HG03460 (cell line): ENCODE measurements at regions not wholly inside any gene's neighbourhood (a gene's known extent, or its start where the extent isn't known, plus 50 kb on each side); places are given as distances from the start of the nearest gene placed in this dataset.
"Not testable (repeated sequence)": the region's sequence is repeated elsewhere in the genome, so short reads cannot be mapped to it uniquely, and the experiment has no call there.

Experiments used
- ATAC-seq: cut with Tn5 transposase; IDR thresholded peaks from one replicate; pipeline ENCODE4 v1.9.1; 2021; ENCODE audit not compliant: unreplicated experiment

- ATAC-seq = not testable (repeated sequence)
These were observed 779.3 kb downstream of the RNF144A start for GRCh38 chr2:7696556-7696955.

DNA sequence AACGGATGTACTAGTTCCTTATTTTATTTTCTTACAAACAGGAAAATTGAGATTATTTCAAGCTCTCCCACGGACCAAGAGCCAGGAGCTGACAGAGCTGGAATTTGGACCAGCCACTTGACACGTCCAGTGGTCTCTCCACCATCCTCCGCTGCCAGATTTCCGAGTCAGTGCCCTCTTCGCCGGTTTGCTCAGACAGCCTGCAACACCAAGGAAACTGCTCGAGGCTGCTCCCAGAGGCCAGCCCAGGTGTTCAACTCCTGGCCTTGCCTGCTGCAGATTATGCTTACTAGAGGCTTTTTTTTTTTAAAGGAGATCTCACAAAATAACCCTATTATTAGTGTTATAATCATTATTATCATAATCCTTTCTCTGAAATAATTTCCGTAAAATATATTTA lies 779.8 kb downstream of the RNF144A start:
- ATAC-seq = no peak

DNA sequence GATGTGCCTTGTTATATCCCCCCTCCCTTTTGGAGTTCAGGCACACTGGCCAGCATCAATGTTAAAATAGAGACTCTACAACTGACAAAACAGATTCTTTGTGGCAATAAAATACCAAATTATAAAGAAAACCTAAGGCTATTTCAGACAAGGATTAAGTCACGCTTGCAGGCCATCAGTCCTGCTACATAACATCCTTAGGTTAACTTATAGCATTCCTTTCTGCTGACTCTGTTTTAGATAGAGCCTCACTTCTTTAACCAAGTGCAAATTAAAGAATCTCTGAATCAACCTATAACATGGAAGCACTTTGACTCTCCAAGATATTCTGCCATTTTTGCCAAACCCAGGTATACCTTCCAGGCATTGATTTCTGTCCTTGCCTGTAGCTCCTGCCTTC lies 784.6 kb downstream of the RNF144A start:
- no peak for ATAC-seq

DNA sequence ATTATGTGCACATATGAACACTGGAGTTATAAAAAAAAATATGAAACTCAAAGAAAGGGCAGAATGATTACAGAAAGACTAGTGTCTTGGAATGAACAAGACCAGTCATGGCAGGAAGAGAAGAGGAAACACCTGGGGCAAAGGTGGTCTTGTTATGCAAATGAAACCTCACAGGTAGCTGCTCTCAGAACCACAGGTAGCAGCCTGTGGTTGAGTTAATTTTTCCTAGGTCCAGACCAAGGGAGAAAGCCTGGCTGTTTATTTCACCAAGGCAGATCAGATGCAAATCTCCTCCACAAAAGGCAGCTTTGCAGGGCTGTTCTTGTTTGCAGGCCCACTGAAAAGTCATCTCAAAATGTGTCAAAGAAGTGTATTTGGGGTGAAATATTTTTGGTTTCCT lies 785.8 kb downstream of the RNF144A start:
- no peak for ATAC-seq

- ATAC-seq = no peak
These were observed 786.4 kb downstream of the RNF144A start for GRCh38 chr2:7703543-7704144.

- no peak for ATAC-seq
These were observed 787.2 kb downstream of the RNF144A start for GRCh38 chr2:7704296-7704865.

DNA sequence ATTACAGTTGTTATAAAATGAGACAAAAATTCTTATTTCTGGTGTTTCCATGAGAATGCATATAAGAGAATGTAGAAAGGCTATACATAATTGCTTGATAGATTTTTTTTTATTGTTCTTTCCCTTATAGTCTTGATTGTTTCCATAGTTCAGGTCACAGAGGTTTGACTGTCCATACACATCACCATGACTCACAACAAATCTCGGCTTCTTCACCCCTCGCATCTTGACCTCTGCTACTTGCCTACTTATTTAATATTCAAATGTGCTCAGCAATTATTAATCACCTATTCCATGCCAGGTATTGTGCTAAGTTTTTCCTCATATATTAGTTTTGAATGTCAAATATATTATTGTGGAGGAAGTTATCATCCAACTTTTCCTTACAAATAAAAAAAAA lies 789.6 kb downstream of the RNF144A start:
- no peak for ATAC-seq

DNA sequence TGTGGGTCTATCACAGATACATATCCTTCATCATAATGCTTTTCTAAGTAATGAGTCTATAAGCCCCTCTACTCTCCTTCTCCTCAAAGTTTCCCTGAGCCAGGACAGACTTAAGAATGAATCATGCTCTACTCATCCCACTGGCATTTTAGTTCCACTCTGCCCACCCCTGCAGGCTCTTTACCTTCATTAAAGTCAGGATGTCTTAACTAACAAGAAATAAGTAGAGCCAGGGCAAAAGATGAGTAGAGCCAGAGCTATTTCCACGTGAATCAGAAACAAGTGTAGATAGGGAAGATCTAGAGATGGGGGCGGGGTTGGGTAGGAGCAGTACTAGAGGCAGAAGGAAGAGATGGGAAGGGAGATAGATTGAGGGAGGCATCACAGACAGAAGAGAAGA lies 790.5 kb downstream of the RNF144A start:
- ATAC-seq = no peak

GRCh38 chr2:7709907-7710306 lies 792.7 kb downstream of the RNF144A start:
- ATAC-seq = no peak

DNA sequence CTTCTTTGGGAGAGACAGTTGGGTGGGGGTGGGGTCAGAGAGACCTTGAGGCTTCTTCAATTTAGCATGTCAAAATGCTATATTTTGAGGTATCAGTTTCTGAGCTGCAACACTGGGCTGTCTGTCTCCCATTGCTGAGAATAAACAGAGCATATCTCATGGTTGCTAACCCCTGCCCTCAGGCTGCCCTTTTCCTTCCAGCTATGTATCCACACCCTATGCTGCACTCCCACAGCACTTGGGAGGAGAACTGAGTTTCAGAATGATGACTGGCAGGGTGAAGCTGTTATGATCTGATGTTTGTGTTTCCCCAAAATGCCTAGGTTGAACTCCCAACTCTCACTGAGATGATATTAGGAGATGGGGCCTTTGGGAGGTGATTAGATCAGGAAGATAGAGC lies 794.0 kb downstream of the RNF144A start:
- no peak for ATAC-seq

GRCh38 chr2:7719876-7720275 lies 802.7 kb downstream of the RNF144A start:
- no peak for ATAC-seq

DNA sequence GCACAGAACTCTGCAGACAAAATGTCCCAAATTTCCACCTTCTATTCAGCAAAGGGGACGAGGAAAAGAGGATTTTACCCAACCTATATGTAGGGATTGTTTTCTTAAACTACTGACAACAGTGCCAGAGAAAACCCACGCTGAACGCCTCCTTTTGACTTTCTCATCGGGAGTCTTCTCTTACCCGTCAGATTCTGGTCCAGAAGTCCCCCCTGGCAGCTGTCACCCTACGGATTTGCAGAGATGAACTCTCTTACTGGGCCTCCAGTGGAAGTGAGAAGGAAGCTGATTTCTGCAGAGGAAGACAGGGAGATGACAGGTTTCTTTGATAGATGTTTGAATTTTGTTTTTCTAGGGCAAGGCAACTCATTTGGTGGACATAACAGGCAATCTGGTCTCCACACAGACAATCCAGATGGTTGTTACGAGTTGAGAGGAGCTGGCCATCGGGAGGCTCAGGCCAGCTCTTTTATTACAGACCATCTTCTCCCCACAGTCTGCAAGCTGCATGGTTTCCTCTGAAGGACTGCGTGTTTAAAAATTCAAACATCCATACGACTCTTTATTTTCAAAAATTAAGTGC lies 804.3 kb downstream of the RNF144A start:
- ATAC-seq = no peak

GRCh38 chr2:7722212-7722910 lies 805.1 kb downstream of the RNF144A start:
- ATAC-seq = no peak

DNA sequence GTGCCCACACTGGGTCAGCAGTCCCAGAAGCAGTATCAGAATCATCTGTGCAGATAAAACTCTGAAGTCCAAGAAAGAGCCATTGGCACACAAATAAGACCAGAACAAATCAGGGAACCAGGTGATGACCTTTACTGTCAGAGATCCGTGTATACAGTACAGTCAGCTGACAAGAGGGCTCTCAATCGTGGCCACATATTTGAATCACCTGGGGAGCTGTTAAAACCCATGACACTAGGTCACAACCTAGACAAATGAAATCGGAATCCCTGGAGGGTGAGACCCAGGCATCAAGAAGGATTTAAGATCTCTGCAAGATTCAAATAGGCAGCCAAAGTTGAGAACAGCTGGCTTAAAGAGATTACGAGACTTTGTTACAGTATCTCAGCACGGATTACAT lies 807.1 kb downstream of the RNF144A start:
- no peak for ATAC-seq

DNA sequence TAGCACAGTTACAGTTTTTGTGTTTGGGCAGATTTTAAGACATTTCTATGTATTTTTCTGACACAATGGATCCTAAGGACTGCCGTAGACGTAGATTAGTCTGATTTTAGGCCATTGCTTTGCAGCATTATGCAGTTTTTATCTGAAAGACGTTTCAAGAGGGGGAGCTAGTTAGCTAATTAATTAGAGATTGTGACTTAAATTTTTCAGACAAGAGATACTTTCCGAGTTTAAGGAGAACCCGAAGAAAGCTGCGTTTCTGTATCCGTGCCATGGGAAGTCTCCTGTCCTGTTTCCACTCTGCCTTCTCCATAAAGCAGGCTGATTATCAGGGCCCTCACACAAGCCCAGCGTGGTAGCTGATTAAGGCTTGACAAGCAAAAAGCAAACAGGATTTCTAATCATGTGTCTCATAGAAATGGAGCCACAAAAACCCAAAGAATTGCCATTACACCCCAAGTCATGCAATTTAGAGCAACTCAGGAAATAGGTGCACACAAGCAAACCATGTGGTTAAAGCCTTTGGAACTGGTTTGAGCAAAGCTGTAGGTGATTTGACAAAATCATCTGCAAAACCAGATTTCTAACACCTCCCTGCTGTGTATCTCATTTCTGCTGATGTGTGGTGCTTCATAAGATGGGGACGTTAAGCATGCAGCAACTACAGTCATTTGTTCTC lies 808.1 kb downstream of the RNF144A start:
- no peak for ATAC-seq

GRCh38 chr2:7725850-7726242 lies 808.6 kb downstream of the RNF144A start:
- ATAC-seq = no peak

DNA sequence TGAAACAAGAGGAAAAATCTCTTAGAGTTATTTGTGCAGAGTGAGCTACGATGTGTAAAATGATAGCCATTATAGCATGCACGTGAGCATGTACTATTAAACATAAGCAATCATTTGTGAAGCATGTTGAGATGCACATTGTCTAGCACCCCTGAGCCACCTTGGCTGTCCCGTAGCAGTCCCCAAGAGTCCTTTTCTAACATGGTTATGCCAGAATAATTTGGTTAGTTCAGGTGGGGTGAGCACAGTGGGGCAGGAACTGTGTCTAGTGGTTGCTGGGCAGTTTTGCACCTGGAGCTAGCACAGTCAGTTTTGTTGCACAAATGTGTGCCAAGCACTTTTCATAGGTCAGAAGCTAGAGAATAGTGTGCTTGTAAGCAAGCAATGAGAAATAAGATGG lies 809.8 kb downstream of the RNF144A start:
- no peak for ATAC-seq

- ATAC-seq = no peak
These were observed 811.2 kb downstream of the RNF144A start for GRCh38 chr2:7728388-7728787.

GRCh38 chr2:7730449-7730848 lies 813.2 kb downstream of the RNF144A start:
- ATAC-seq = no peak

DNA sequence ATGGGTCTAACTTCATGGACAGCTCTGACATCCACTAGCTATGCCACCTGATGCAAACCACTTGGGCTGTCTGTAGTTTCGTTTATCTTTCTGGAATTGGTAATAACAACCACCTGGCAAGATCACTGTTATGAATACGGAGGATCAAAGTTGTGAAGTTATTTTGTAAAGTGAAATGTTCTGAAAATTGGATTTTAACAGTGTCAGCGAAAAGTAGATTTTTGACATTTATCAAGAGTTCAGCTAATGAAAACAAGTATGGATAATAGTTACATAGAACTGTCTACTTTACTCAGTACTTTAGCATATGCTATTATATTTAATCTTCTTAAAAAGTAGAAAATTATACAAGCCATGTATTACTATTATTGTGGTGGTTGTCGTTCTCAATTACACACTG lies 813.8 kb downstream of the RNF144A start:
- no peak for ATAC-seq

DNA sequence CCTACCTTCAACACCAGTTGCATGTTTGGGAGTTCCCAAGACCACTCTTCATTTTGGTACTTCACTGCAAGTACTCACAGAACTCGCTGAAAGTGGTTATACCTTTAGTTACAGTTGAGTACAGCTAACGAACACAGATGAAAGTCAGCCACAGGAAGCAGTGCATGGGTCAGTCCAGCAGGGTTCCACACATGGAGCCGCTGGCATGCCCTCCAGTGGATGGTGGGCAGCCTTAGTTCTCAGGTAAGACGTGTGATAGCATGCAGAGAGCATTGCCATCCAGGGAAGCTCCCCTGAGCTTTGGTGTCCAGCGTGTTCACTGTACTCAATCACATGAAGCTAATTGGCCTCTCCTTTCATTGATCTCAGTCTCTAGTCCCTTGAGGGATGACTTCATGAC lies 815.3 kb downstream of the RNF144A start:
- ATAC-seq = no peak
